Mesendoderm (in vitro differentiated cells): ENCODE measurements at regions not wholly inside any gene's neighbourhood (a gene's known extent, or its start where the extent isn't known, plus 50 kb on each side); places are given as distances from the start of the nearest gene placed in this dataset.
"Not testable (repeated sequence)": the region's sequence is repeated elsewhere in the genome, so short reads cannot be mapped to it uniquely, and the experiment has no call there.

ENCODE experiments used
- DNase-seq: peaks from one replicate; pipeline ENCODE4 v3.0.0; 2013
- H2AK5ac ChIP-seq: 2 replicates; pipeline ENCODE4 v1.6.1; 2013; ENCODE audit warnings: low read length, inconsistent platforms
- H2BK120ac ChIP-seq: 2 replicates; pipeline ENCODE4 v1.6.1; 2013; ENCODE audit warnings: low read depth, mild to moderate bottlenecking, low read length, moderate library complexity, mixed read lengths
- H2BK15ac ChIP-seq: replicated peaks from 2 replicates; pipeline ENCODE4 v1.6.1; 2013; ENCODE audit warnings: low read depth, mild to moderate bottlenecking, moderate library complexity
- H2BK5ac ChIP-seq: 2 replicates; pipeline ENCODE4 v1.6.1; 2013; ENCODE audit warnings: low read length, inconsistent platforms
- H3K18ac ChIP-seq: 2 replicates; pipeline ENCODE4 v1.6.1; 2013; ENCODE audit warnings: mild to moderate bottlenecking, low read length, mixed read lengths
- H3K23ac ChIP-seq: one replicate; pipeline ENCODE4 v1.6.1; 2013; ENCODE audit warnings: low read length
- H3K27ac ChIP-seq: 2 replicates; pipeline ENCODE4 v1.5.1; 2013; ENCODE audit warnings: low read depth, mild to moderate bottlenecking, inconsistent platforms, low read length, moderate library complexity
- H3K27me3 ChIP-seq: 2 replicates; pipeline ENCODE4 v1.6.1; 2013; ENCODE audit warnings: low read length, control low read depth, mild to moderate bottlenecking, inconsistent platforms; ENCODE audit not compliant: insufficient read depth, poor library complexity
- H3K36me3 ChIP-seq: 2 replicates; pipeline ENCODE4 v1.6.1; 2013; ENCODE audit warnings: low read length, inconsistent platforms; ENCODE audit not compliant: control insufficient read depth, insufficient read depth
- H3K4ac ChIP-seq: one replicate; pipeline ENCODE4 v1.6.1; 2013; ENCODE audit warnings: low read depth, mild to moderate bottlenecking, low read length, moderate library complexity
- H3K4me1 ChIP-seq: 2 replicates; pipeline ENCODE4 v1.6.1; 2013; ENCODE audit warnings: low read depth, low read length, inconsistent platforms; ENCODE audit not compliant: control insufficient read depth
- H3K4me2 ChIP-seq: 2 replicates; pipeline ENCODE4 v1.6.1; 2013; ENCODE audit warnings: low read length
- H3K4me3 ChIP-seq: 2 replicates; pipeline ENCODE4 v1.5.1; 2013; ENCODE audit warnings: mild to moderate bottlenecking, low read length
- H3K56ac ChIP-seq: one replicate; pipeline ENCODE4 v1.6.1; 2013; ENCODE audit warnings: low read length
- H3K79me1 ChIP-seq: 2 replicates; pipeline ENCODE4 v1.6.1; 2013; ENCODE audit warnings: low read length, inconsistent platforms
- H3K79me2 ChIP-seq: 2 replicates; pipeline ENCODE4 v1.6.1; 2013; ENCODE audit warnings: mild to moderate bottlenecking, low read length; ENCODE audit not compliant: control insufficient read depth, insufficient read depth
- H3K9ac ChIP-seq: 2 replicates; pipeline ENCODE4 v1.6.1; 2013; ENCODE audit warnings: low read length, inconsistent platforms
- H4K5ac ChIP-seq: one replicate; pipeline ENCODE4 v1.6.1; 2013; ENCODE audit warnings: low read length
- H4K8ac ChIP-seq: one replicate; pipeline ENCODE4 v1.6.1; 2013; ENCODE audit warnings: low read depth, mild to moderate bottlenecking, control low read depth, low read length, moderate library complexity
- WGBS: extraction: QIAGEN DNeasy Blood & Tissue Kit; methylation state at CpG from one replicate; pipeline ENCODE4 v1.1.7; 2013; ENCODE audit warnings: low lambda C conversion rate, missing lambda C conversion rate; ENCODE audit not compliant: insufficient coverage; ENCODE audit errors: extremely low coverage; 5-methylcytosine and 5-hydroxymethylcytosine counted together

GRCh38 chrX:55356609-55357008 is 91.9 kb upstream of the PAGE3 start:
- no peak overlapping the region for H3K9ac ChIP-seq
- no peak overlapping the region for H2BK120ac ChIP-seq
- H4K5ac ChIP-seq = no peak overlapping the region
- H3K4me1 ChIP-seq = no peaks in the 10 kb centered on the region
- no peaks in the 10 kb centered on the region for H3K79me1 ChIP-seq
- no peaks in the 10 kb centered on the region for H3K27me3 ChIP-seq
- no peak overlapping the region for H3K18ac ChIP-seq
- no peak overlapping the region for H2BK15ac ChIP-seq
- H2AK5ac ChIP-seq = no peak overlapping the region
- DNase-seq = no peak
- H3K36me3 ChIP-seq = no peaks in the 10 kb centered on the region
- no peak overlapping the region for H3K56ac ChIP-seq
- H2BK5ac ChIP-seq = no peak overlapping the region
- no peaks in the 10 kb centered on the region for H3K79me2 ChIP-seq
- no peak overlapping the region for H3K4ac ChIP-seq
- H3K4me2 ChIP-seq = no peak overlapping the region
- WGBS = no CpG with 5 or more reads among the region's 6 CpGs
- H3K4me3 ChIP-seq = no peak overlapping the region
- H3K23ac ChIP-seq = no peak overlapping the region
- H4K8ac ChIP-seq = no peak overlapping the region
- H3K27ac ChIP-seq = no peak overlapping the region

GRCh38 chrX:55357236-55357635 is 92.5 kb upstream of the PAGE3 start:
- Histone ChIP-seq H3K4ac (no peak overlapping the region), H4K5ac (no peak overlapping the region), H3K79me1 (no peaks in the 10 kb centered on the region), H2BK5ac (no peak overlapping the region), H3K23ac (no peak overlapping the region), H2AK5ac (no peak overlapping the region), H4K8ac (no peak overlapping the region), H3K27me3 (no peaks in the 10 kb centered on the region), H3K56ac (no peak overlapping the region), H3K4me2 (no peak overlapping the region), H2BK120ac (no peak overlapping the region), H3K79me2 (no peaks in the 10 kb centered on the region), H2BK15ac (no peak overlapping the region), H3K18ac (no peak overlapping the region), H3K36me3 (no peaks in the 10 kb centered on the region), H3K9ac (no peak overlapping the region), H3K4me3 (no peak overlapping the region), H3K4me1 (no peaks in the 10 kb centered on the region), H3K27ac (no peak overlapping the region)
- no CpG with 5 or more reads among the region's 1 CpG for WGBS
- DNase-seq = no peak

- Histone ChIP-seq H2BK120ac (no peak overlapping the region), H4K8ac (no peak overlapping the region), H2AK5ac (no peak overlapping the region), H3K4me3 (no peak overlapping the region), H3K36me3 (no peaks in the 10 kb centered on the region), H3K9ac (no peak overlapping the region), H3K79me2 (no peaks in the 10 kb centered on the region), H3K4me1 (no peaks in the 10 kb centered on the region), H2BK15ac (no peak overlapping the region), H3K56ac (no peak overlapping the region), H3K27me3 (no peaks in the 10 kb centered on the region), H3K4ac (no peak overlapping the region), H2BK5ac (no peak overlapping the region), H3K23ac (no peak overlapping the region), H3K18ac (no peak overlapping the region), H3K4me2 (no peak overlapping the region), H3K79me1 (no peaks in the 10 kb centered on the region), H3K27ac (no peak overlapping the region), H4K5ac (no peak overlapping the region)
- DNase-seq = no peak
- WGBS = no CpG with 5 or more reads among the region's 3 CpGs
Measured at GRCh38 chrX:55379396-55379795, 72.5 kb upstream of the MAGEH1 start.

- Histone ChIP-seq H2BK120ac (no peak overlapping the region), H3K4me2 (no peak overlapping the region), H3K79me1 (no peaks in the 10 kb centered on the region), H3K4me3 (no peak overlapping the region), H3K27me3 (no peaks in the 10 kb centered on the region), H2BK15ac (no peak overlapping the region), H3K23ac (no peak overlapping the region), H2BK5ac (no peak overlapping the region), H3K18ac (no peak overlapping the region), H3K79me2 (no peaks in the 10 kb centered on the region), H3K4ac (no peak overlapping the region), H3K56ac (no peak overlapping the region), H3K4me1 (no peaks in the 10 kb centered on the region), H4K5ac (no peak overlapping the region), H3K36me3 (no peaks in the 10 kb centered on the region), H2AK5ac (no peak overlapping the region), H4K8ac (no peak overlapping the region), H3K27ac (no peak overlapping the region), H3K9ac (no peak overlapping the region)
- no peak for DNase-seq
- WGBS = no CpG with 5 or more reads among the region's 3 CpGs
Measured at GRCh38 chrX:55389376-55389775, 62.6 kb upstream of the MAGEH1 start.

GRCh38 chrX:55396836-55397235 is 55.1 kb upstream of the MAGEH1 start:
- not testable (repeated sequence) for H3K79me1 ChIP-seq, H3K18ac ChIP-seq, H3K4me1 ChIP-seq, DNase-seq, H2BK15ac ChIP-seq, H4K8ac ChIP-seq, H4K5ac ChIP-seq, H3K27me3 ChIP-seq, H3K36me3 ChIP-seq, H3K27ac ChIP-seq, H3K9ac ChIP-seq, H3K4me2 ChIP-seq, H3K23ac ChIP-seq, H3K4me3 ChIP-seq, H3K79me2 ChIP-seq, H2BK120ac ChIP-seq, H3K56ac ChIP-seq, H3K4ac ChIP-seq, H2AK5ac ChIP-seq, H2BK5ac ChIP-seq
- no CpG with 5 or more reads among the region's 4 CpGs for WGBS
